ENCODE measurements at regions not wholly inside any gene's neighbourhood (a gene's known extent, or its start where the extent isn't known, plus 50 kb on each side); places are given as distances from the start of the nearest gene placed in this dataset.

DNA sequence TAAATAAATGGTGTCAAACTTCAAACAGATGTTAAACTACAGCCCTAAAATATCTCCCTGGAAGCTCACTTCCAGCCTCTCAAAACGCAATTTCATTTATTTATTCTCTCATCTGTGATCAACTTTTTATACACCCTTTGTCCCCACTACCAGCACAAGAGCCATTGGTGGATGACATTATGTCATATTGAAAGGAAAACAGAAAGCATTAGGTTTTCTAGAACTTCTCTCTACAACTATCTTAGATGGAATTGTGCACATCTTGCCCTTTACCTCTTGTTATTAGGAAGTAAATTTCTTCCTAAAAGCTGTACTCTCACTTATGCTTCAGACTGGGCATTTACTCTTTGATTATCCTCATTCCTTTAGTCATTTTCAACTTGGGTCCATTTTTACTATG lies 771.2 kb upstream of the GJE1 start:
- DNase-seq: no peak

- DNase-seq: no peak
These were observed 772.8 kb upstream of the GJE1 start for GRCh38 chr6:141359953-141360352.

DNA sequence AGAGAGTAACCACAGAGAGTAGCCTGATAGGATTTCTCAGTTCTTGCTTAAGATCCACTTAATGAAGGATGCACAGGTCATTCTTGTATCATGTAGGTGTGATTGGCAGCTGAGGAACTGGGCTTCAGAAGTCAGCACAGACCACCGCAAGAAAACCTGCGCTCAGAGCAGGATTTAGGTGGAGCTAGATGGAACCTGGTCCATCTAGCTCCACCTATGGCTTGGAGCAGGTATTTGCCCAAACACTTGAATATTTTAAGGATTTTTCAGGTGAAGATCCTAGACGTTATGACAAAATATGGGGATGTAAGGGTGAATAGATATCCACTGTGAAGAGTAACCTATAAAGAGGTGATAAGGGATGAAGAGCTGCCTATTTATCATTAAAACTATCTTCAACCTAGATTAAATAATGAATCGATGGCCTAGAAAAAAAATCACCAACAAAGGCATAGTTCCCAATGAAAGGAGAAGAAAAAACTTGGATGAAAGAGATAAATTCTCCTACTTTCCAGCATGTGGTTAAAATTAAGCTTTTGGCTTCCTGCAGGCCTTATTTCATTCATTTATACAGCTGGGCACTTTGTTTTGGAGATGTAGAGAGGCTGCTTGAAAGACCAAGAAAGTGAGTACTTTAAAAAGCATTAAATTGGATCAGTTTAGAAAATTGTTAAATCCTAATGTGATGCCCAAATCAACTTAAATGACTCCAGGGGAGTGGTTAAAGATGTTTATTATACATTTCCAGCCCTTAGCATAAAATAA lies 778.4 kb upstream of the GJE1 start:
- DNase-seq: no peak

GRCh38 chr6:141351721-141352120 lies 781.0 kb upstream of the GJE1 start:
- no peak for DNase-seq

GRCh38 chr6:141349710-141350109 lies 783.0 kb upstream of the GJE1 start:
- no peak for DNase-seq

DNA sequence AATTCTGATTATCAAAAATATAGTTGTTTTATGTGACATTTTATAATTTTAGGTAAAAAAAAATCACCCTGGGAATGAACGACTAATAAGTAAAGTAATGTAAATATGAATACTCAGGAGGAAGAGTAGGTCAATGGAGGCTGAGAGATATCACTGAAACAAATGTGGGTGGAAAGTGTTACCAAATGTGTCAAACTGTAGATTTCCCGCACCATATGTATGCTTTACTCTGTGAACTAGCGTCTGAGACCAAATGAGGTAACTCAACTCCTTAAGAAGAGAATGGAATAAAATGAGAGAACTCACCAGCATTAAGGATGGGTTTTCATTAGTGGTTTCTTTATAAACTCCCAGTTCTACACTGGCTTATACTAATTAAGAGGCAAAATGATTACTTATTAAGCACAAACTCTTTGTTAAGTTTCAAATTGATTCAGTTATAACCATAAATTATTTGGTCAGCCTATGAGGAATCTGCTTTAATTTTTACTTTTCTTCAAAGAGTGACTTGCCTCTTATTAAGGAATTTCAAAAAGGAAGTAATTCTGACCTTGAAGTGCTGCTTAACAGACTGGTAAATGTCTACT lies 784.7 kb upstream of the GJE1 start:
- no peak for DNase-seq

DNA sequence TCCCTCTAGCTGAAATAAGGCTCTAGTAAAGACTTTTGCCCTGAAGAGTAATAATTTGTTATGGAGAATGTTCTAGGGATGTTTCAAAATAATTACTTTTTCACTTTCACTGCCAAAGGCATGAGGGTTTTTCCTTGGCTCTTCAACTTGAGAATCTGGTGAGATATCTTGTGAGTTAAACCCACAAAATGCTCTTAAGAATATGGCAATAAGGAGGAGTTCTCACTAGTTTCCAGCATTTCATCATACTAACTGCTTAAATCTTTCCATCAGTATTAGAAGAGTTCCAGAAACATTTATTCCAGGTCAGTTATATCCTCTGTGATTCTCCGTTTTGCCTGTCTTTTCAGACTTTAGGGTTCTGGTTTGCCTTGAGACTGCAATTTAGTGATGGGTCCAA lies 785.6 kb upstream of the GJE1 start:
- no peak for DNase-seq

GRCh38 chr6:141346535-141346934 lies 786.2 kb upstream of the GJE1 start:
- DNase-seq: no peak

- DNase-seq: no peak
These were observed 795.5 kb upstream of the GJE1 start for GRCh38 chr6:141337191-141337590.

DNA sequence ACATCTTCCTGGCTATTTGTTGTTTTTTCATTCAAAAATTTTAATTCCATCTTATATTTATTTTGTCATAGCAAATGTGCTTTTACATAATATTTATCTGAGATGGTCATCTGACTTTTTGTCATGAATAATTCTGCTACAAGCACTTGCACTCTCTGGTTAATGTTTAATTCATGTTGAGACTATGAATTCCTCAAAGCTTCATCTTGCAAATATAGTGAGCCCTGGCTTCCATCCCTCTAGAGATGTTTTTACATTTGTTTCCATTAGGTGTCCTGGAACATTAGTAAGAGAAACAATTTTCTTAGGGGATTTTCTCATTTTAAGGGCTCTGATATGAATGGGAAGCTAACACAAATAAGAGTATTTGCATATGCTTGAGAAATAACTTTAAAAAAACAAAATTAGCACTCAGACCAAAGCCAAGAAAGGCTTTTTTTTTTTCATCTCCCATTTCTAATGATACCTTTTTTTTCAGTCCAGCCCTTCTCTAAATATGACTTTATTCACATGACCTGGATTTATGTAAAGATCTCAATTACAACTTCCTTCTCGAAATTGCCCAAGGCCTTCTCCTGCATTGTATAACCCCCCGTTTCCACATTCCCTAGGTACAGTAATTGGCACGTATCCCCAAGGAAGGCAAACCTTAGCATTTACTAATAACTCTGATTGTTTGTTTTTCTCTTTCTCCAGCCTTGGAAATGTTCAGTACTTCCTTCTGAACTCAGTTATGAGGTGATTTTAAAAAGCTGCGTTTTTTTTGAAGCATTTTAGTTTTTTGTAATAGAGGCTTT lies 797.0 kb upstream of the GJE1 start:
- no peak for DNase-seq

DNA sequence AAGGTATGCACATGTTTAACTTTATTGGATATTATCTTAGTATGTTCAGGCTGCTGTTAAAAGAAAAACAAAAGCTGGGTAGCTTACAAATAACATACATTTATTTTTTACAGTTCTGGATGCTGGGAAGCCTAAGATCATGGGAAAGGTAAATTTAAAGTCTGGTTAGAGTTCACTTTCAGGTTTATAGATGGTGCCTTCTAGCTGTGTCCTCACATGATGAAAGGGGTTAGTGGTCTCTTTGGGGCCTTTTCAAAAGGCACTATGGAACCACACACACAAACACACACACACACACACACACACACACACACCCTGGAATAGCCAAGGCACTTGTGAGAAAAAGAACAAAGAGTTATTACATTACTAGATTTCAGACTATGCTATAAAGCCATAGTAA lies 805.8 kb upstream of the GJE1 start:
- no peak for DNase-seq

- no peak for DNase-seq
These were observed 806.3 kb upstream of the GJE1 start for GRCh38 chr6:141326426-141326825.

- DNase-seq: peak; percentile 9
These were observed 811.0 kb upstream of the GJE1 start for GRCh38 chr6:141321493-141322347.

GRCh38 chr6:141316236-141316635 lies 816.5 kb upstream of the GJE1 start:
- DNase-seq: no peak

DNA sequence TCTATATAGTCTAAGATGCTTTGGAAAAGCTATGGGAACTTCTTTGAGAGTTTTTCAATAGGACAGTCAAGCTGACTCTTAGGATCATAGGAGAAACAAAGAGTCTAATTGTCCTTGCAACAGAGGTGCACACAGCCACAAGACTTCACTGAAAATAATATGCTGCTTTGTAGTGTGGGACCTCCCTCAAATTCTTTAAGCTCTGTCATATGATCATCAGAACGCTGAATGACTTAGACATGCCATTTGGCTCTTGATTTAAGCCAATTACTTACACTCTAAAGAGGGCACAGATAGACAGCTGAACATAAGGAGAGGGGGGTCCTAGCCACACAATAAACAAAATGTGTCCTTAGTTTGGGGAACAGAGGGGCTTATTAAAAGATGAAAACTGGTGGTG lies 818.7 kb upstream of the GJE1 start:
- DNase-seq: no peak

DNA sequence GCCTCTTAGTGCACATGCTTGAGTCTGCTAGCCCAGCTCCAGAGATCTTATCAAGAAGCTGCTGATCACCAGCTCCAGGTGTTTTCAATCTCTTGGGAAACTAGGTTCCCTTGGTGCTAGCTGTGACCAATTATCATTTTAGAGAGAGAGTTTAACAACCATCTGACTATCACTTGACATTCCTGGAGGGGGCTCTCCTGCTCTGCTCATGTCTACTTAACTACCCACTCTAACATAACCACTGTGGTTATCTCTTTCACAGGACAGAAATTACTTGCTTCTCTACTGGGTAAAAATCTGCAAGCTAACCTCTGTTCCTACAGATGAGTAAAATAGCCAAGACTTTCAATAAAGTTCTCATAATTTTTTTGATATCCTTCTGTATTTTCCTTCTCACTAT lies 823.4 kb upstream of the GJE1 start:
- no peak for DNase-seq

- DNase-seq: no peak
These were observed 825.3 kb upstream of the GJE1 start for GRCh38 chr6:141307309-141307998.

DNA sequence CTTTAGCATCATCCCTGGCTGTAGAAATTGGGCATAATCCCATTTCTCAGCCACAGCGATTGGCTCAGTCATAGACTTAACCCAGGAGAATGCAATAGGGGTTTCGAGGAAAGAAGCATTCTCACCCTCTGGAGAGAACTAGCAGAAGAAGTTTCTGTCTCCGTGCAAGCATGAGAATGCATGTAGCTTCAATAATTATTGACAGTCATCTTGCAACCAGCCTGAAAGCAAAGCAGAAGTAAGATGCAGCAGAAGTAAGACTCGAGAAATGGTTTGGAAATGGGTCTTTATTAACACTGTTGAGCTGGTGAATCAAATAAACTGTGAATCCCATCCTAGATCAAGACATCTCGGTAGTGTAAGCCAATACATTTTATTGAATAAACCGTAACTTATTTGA lies 828.8 kb upstream of the GJE1 start:
- no peak for DNase-seq

- no peak for DNase-seq
These were observed 830.9 kb upstream of the GJE1 start for GRCh38 chr6:141301779-141302178.

DNA sequence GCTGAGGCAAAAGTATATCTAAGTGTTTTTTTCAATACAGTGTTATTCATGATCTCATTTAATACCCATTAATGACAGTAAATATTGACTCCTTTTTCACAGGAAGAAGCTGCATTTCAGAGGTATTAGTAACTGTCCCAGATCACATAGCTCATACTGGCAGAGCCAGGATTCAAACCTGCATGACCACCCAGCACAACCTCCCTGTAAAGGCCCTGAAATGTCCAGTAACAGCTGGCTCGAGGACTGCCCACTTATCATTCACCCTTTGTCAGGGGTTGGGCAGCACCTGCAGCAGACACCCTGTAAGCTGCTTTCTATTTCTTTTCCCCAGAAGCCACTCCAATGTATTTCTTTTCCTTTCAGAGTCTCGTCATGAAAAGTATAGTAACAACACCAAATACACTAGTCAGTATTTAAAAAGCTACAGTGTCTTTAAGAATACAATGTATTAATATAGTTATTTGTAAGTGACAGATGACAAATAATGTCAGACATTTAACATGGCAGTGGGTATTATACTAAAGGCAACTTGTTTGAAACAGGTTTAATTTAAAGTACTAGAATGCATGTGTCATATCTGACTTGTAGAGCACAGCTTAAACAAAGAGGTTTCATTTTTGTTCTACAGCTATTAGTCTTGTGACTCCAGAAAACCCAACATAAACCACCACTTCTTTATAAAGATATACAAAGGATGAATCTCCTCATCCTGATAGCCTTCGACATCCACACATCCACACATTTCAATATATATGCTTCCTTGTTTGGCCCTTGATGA lies 841.6 kb upstream of the GJE1 start:
- DNase-seq: no peak

- no peak for DNase-seq
These were observed 843.8 kb upstream of the GJE1 start for GRCh38 chr6:141288947-141289346.

- no peak for DNase-seq
These were observed 850.5 kb upstream of the GJE1 start for GRCh38 chr6:141282263-141282662.

All from DMS79 (cell line).